ENCODE measurements at regions not wholly inside any gene's neighbourhood (a gene's known extent, or its start where the extent isn't known, plus 50 kb on each side); places are given as distances from the start of the nearest gene placed in this dataset.
A peak's percentile ranks its signal among the peaks of the same experiment; 100 is the strongest.
"Not testable (repeated sequence)": the region's sequence is repeated elsewhere in the genome, so short reads cannot be mapped to it uniquely, and the experiment has no call there.

DNA sequence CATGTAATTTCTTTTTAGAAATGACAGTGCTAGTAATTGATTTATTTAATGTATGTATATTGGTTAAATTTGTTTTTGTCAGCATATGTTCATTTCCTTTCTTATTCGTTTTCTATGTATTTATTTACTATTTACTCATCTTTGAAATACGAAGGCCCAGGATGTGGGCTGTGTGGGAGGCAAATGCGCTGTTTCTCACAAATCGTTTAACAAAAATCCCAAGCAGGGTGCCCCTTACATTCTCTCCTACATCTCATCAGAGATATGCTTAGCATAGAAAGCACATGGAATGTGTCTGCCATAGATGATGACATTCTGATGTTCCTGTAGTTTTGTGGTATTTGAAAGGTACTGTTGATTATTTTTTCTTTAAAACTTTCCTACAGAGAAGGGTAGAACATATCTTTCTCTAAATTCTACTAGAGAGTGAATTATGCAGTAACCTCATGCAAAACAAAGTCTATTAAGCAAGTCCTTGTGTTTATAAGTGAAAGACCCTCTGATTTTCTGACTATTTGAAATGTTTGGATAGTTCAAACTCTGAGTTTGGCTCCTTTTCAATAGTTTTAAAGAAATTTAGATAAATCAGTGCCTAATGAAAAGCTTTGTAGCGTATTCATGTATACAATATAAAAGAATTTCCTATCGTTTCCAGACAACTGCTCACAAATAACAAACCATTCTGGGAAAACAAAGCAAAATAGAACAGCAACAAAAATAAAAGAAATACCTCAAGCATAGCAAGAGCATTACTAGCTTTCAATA lies 111.1 kb upstream of the VGLL3 start:
- DNase-seq: no peak

DNA sequence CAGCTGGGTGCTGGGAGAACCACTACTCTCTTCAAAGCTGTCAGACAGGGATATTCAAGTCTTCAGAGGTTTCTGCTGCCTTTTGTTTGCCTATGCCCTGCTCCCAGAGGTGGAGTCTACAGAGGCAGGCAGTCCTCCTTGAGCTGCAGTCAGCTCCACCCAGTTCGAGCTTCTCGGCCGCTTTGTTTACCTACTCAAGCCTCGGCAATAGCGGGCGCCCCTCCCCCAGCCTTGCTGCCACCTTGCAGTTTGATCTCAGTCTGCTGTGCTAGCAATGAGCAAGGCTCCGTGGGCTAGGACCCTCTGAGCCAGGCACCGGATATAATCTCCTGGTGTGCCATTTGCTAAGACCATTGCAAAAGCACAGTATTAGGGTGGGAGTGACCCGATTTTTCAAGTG lies 106.8 kb upstream of the VGLL3 start:
- not testable (repeated sequence) for DNase-seq

DNA sequence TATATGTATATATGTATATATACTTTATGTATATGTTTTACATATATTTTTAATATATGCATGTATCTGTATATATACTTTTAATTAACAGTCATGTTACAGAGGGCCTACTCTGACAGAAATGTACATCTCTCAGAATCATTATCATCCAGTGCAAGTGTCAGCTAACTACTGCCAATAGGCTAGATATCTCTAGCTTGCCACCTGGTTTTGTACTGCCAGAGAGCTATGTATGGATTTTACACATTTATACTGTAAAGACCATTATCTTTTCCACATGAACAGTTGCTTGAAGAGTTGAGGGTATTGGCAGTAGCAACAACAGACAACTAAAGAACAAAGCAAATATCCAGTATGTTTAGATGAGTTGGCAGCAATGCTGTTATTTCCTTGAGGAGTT lies 99.7 kb upstream of the VGLL3 start:
- peak; percentile 37 for DNase-seq

DNA sequence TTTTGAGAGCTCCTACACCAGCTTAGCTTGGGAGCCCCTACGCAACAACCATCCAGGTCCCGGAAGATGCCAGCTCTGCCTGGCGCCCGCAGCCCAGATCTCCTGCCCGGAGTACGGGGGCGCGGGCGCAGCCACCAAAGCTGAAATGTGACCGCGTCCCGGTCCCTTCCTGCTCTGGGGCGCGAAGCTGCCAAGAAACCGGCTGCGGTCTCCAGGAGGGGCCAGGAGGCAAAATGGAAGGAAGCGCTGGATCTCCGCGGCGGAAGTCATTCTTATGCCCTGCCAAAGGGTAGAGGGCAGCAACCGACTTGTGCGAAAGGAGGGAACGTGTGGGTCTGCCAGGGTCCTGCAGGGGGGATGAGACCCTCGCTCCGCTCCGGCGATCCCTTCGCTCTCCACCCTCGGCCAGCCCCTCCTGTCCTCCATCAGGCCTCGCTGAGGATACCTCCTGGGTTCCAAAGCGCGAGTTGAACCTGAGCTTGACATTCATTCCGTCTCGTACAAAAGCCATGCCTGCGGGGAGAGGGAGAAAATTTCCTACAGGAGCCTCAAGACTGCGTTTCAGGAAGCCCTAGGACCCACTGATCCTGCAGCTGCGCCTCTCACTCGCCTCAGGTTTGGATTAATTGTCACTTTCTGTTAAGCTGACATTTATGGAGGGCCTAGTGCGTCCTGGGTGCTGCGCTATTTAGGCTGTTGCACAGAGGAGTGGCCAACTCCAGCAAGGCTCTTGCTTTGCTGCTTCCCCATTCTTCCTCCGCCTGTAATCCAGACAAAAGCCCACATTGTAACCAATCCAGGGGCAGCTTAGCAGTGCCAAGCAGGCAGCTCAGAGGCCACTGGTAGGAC lies 98.3 kb upstream of the VGLL3 start:
- peak; percentile 78 for DNase-seq

DNA sequence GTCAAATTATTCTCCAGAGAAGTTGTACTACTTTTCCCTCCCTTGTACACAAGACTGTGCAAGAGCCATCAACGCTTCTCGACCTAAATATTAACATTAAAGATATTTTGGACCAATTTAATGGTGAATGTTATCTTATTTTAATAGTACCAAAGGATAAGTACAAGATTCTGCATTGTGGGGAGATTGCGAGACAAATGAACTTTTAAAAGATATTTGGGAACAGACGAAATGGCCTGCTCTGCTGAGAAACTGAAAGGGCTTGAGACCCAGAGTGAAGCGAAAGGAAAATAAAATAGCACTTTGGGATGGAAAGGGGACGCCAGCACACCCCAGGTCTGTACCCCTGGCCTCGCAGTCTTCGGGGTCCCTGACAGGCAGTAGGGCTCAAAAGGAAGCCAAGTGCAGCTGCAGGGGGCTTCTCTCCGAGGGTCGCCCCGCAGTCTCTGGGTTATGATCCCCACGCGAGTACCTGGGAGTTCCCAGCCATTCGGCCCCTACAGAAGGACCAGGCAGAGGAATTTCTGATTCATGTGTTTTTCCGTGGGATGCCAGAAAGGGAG lies 97.6 kb upstream of the VGLL3 start:
- DNase-seq: peak; percentile 20

DNA sequence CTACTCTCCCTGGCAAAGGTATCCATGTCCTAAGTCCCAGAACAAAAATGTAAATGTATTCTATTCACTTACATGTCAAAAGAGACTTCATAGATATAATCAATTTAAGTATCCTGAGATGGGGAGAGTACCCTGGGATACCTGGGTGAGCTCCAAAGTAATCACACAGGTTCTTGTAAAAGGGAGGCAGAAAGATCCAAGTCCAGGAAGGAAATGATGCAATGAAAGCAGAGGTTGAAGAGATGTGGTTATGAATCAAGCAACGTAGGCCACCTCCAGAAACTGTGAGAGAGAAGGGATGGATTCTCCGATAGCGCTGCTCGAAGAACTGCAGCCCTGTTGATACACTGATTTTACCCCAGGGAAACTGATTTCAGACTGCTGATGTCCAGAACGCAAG lies 93.9 kb upstream of the VGLL3 start:
- DNase-seq: no peak

DNA sequence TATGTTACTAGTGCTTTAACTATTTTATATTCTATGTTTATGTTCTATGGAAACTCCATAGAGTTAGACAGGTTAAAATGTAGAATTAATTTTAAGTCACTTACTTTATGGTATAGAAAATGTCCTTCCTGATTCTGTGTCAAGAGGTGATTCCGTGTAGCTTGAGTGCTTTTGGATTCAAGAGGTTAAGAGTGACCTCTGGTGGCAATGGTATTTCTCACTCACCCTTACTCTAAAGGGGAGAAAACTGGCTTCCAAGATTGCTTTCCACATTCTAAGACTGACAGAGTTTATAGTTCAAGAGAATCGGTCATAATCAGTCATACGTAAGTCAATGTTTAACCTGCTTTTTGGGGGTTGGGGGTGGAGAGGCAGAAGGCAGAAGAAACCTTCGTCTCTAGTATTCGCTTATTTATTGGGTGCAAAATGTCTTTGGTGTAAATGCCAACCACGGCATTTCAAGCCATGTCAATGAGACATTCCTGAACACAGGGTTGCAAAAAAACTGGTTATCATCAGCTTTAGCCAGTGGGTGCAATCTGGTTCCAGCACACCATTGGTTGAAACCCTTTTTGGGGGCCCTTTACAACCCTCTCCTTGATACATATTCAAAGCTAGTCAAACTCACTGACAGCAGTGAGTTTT lies 92.0 kb upstream of the VGLL3 start:
- DNase-seq: peak; percentile 80

- DNase-seq: no peak
Measured at GRCh38 chr3:87077355-87077754, 86.4 kb upstream of the VGLL3 start.

- DNase-seq: no peak
Measured at GRCh38 chr3:87076946-87077345, 86.0 kb upstream of the VGLL3 start.

DNA sequence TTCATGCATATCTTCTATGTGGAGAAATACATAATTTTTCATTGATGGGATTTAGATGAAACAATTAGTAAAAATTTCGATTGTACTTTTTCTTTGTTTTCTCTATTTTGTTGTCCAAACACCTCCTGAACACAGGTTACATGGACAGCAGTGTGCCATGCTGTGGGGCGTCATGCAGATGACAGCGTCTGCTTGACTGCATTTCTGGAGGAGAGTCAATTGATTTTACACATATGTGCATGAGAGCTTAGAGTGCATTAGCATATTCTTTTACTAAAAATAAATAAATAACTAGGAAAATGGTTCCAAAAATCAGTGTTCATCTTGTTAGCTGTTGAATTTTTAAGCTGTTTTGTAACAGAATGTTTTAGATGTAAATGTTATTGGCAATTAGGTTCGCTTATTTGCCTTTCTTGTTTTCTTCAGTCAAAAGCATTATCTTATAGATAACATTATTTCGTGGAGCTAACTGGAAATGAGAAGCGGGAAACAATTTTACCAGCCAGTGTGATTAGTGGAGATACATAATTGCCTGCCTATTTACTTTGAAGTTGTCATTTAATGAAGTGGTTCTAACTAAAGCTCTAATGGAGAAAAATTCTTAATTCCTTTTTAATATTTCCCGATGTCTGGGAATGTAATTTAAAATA lies 82.7 kb upstream of the VGLL3 start:
- DNase-seq: no peak

GRCh38 chr3:87072446-87072845 lies 81.5 kb upstream of the VGLL3 start:
- no peak for DNase-seq

DNA sequence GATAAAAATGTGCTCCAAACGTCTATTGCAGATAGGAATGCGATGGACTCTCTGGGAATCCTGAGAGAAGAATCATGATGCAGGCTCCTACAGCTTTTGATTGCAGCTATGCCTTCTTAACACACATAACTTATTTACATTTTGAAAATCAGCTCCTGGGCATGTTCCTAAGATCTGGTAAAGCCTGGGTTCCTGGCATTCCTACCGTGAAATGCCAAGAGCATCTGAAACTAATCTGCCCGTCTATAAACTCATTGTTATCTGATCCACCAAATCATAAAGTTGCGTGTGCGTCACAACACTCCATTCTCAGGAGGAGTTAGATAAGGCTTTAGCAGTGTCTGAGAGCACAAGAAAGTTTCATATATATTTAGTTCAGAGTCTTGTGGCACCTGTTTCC lies 79.0 kb upstream of the VGLL3 start:
- DNase-seq: no peak

DNA sequence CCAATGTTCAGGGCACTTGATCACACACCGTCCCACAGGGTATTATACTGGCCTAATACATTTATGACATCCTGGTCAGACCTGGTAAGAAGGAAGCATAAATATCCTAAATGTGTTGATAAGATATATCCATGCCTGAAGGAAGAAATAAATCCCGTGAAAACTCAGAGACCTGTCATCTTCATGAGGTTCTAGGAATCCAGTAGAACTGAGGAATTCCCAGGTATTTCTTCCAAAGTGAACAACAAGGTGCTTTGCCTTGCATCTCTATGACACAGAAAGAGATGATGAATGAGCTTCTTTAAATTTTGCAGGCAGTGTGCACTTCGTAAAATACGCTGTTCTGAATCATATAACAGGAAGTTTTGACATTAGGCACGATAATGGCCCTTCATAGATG lies 78.1 kb upstream of the VGLL3 start:
- no peak for DNase-seq

DNA sequence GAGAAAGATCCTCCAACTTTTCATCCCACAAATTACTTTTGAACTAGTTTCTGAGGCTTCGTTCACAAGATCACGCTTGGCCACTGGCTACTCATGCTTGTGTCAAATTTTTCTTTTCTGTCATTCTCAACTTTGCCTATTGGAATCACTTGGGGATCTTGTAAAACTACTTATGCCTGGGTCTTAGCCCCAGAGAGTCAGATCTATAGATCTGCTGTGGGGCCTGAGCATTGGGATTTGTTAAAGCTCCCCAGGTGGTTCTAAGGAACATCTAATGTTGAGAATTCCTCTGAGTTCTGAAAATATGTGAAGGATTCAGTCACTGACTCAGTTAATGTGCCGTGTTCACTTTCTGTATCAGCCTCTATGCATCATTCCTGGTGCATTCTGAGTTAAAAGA lies 71.7 kb upstream of the VGLL3 start:
- no peak for DNase-seq

DNA sequence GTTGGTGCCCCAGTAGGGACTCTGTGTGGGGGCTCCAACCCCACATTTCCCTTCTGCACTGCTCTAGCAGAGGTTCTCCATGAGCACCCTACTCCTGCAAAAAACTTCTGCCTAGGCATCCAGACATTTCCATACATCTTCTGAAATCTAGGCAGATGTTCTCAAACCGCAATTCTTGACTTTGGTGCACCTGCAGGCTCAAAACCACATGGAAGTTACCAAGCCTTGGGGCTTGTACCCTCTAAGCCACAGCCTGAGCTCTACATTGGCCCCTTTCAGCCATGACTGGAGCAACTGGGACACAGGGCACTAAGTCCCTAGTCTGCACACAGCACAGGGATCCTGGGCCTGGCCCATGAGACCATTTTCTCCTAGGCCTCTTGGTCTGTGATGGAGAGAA lies 66.5 kb upstream of the VGLL3 start:
- DNase-seq: no peak

DNA sequence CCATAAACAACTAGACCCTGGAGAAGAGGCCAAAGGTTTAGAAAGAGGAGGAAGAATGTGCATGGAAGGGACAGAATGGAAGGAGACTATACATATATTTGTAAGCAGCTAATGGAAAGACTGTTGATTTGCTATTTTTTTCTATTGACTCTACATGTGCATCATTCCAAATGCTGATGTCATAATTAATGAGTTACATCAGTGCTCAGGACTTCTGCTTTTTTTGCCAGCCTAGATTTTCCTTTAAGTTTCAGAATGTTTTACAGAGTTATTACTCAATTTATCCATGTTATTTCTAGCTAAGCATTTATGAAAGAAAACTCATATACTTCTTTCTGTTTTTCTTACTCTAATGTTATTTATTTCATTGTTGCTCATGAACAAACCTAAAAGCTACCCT lies 62.6 kb upstream of the VGLL3 start:
- peak; percentile 2 for DNase-seq

DNA sequence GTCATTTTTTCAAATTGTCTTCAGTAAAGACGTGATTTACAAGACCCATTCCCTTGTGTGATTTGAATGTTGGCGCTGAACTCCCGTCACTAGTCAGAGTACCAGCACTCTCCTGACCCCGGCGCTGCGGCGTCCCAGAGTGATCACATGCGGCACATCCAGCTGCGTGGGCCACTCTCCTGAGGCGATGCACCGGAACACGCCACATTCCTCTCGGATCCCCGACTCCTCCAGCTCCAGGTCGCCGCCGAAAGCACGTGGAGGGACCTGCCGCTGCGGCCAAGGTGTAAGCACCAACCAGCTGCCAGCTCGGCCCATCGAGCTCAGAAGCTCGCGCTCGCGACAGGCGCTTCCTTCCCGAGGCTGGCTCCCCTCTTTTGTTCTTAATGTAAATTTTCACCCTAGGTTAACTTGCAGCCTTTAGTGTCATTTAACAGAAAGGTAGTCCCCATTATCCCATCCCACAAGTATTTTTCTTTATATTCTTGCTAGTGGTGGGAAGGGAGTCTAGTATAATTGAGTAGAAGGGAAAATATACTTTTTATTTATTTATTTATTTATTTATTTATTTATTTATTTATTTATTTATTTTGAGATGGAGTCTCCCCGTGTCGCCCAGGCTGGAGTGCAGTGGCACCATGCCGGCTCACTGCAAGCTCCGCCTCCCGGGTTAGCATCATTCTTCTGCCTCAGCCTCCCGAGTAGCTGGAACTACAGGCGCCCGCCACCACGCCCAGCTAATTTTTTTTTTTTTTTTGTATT lies 61.7 kb upstream of the VGLL3 start:
- DNase-seq: no peak

DNA sequence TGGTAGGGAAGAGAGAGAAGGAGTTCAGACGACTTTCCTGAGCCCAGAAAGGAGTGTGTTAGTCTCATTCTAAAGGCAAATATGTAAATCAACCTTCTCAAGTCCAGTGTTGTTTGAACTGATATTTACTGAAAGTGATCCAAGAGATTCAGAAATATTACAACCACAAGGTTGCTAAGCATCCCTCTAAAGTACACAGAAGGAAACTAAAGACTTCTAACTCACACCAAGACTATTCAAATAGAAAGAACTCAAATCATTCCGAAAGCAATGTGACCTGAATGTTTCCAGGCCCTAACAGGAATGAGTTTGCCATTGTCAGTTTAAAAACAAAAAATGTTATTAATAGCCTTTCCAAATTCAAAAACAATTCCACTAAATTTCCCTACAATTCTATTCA lies 56.9 kb upstream of the VGLL3 start:
- DNase-seq: no peak

- no peak for DNase-seq
Measured at GRCh38 chr3:87046241-87046640, 55.3 kb upstream of the VGLL3 start.

DNA sequence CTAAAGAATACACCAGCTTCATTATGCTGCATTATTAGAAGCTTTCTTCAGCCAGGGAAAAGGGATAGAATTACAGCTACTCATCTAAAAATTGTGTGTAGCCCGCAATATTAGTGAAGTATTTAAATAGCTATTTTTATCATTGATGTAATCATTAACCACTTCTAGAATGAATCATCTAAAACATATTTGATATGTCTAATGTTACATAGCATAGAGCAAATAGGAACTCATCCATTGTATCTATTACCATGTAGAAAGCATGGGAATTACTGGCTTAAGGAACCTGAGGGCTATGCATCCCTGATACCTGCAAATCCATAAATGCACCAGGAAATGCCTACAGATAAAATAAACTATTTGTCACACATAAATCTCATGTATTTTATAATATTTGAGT lies 54.5 kb upstream of the VGLL3 start:
- no peak for DNase-seq

DNA sequence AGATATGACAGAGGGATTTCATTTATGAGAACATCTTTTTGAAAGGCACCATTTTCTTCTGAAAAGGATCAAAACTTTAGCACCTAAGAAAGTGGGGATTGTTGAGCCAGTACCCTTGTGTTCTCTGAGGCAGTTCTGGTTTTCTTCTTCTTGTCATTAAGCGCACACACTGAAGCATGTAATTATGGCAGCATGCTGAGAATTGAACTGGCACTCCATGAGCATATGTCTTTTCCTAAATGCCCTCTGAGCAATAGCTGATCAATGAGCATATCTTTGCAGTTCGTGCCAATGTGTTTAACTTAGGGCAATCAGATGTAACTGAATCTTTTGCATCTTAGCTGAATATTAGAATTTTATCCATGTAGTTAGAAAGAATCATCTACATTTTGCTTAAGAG lies 53.9 kb upstream of the VGLL3 start:
- no peak for DNase-seq

GRCh38 chr3:87044409-87044808 lies 53.5 kb upstream of the VGLL3 start:
- DNase-seq: no peak
